HEK293 (cell line): ENCODE measurements at regions not wholly inside any gene's neighbourhood (a gene's known extent, or its start where the extent isn't known, plus 50 kb on each side); places are given as distances from the start of the nearest gene placed in this dataset.

Experiments
- CTCF ChIA-PET: fragments of 350-600 bp; formaldehyde crosslinking; extraction: SDS; loops from one replicate; lab custom pipeline; 2021; ENCODE audit warnings: antibody characterized with exemption; lab: Yijun Ruan, JAX
- POLR2A ChIA-PET: fragments of 300-600 bp; formaldehyde crosslinking; extraction: SDS; loops from one replicate; lab custom pipeline; 2020; ENCODE audit warnings: antibody characterized with exemption, inconsistent platforms; lab: Yijun Ruan, JAX
- H3K27ac ChIP-seq: fragments of 200-500 bp; sonication (Bioruptor generic); 2 replicates; pipeline ENCODE4 v1.5.1; 2014; ENCODE audit warnings: low read depth, low read length, control low read depth, inconsistent platforms; ENCODE audit errors: extremely low read depth
- H3K36me3 ChIP-seq, 2 experiments: fragments of 200-500 bp in 1 of 2; sonication (Bioruptor generic) in 1 of 2; 1 replicate in 1 of 2; 2 replicates in 1 of 2; pipeline ENCODE4 v1.5.1; 2014 to 2017; ENCODE audit warnings: inconsistent platforms in 2 of 2, low read length in 2 of 2; ENCODE audit not compliant: control insufficient read depth in 2 of 2, insufficient read depth in 1 of 2
- H3K4me1 ChIP-seq: fragments of 200-500 bp; sonication (Bioruptor generic); 2 replicates; pipeline ENCODE4 v1.5.1; 2014; ENCODE audit warnings: mild to moderate bottlenecking, low read length, inconsistent platforms; ENCODE audit not compliant: control insufficient read depth, insufficient read depth
- H3K4me3 ChIP-seq: 2 replicates; pipeline ENCODE4 v1.5.1; 2011; ENCODE audit warnings: low read depth, mild to moderate bottlenecking, control low read depth, low read length, moderate library complexity
- H3K9me3 ChIP-seq: fragments of 200-500 bp; sonication (Bioruptor generic); 2 replicates; pipeline ENCODE4 v1.5.1; 2014; ENCODE audit warnings: low read depth, low read length, inconsistent platforms; ENCODE audit not compliant: control insufficient read depth, insufficient read depth
- EGR2 ChIP-seq: fragments of 450-650 bp; formaldehyde crosslinking; IDR thresholded peaks from 2 replicates; pipeline ENCODE4 v1.5.1; 2016; ENCODE audit warnings: low read depth, missing biosample characterization, missing genetic modification characterization
- FEZF1 ChIP-seq: fragments of 450-650 bp; formaldehyde crosslinking; IDR thresholded peaks from 2 replicates; pipeline ENCODE4 v1.5.1; 2016; ENCODE audit warnings: missing biosample characterization, missing genetic modification characterization
- KLF1 ChIP-seq: fragments of 450-650 bp; formaldehyde crosslinking; IDR thresholded peaks from 2 replicates; pipeline ENCODE4 v1.5.1; 2016; ENCODE audit warnings: missing biosample characterization, missing genetic modification characterization
- KLF7 ChIP-seq: fragments of 450-650 bp; formaldehyde crosslinking; IDR thresholded peaks from 2 replicates; pipeline ENCODE4 v1.5.1; 2016; ENCODE audit warnings: missing biosample characterization, missing genetic modification characterization, borderline replicate concordance
- KLF9 ChIP-seq: fragments of 450-650 bp; formaldehyde crosslinking; IDR thresholded peaks from 2 replicates; pipeline ENCODE4 v1.5.1; 2016; ENCODE audit warnings: missing biosample characterization, missing genetic modification characterization, low read depth
- SCRT1 ChIP-seq: fragments of 450-650 bp; formaldehyde crosslinking; IDR thresholded peaks from 2 replicates; pipeline ENCODE4 v1.5.1; 2016; ENCODE audit warnings: missing biosample characterization, missing genetic modification characterization, borderline replicate concordance
- SETDB1 ChIP-seq: IDR thresholded peaks from one replicate; pipeline ENCODE4 v1.6.1; 2017; ENCODE audit warnings: mild to moderate bottlenecking, low read length, moderate library complexity, mixed read lengths; ENCODE audit not compliant: insufficient read length
- TCF7L2 ChIP-seq: IDR thresholded peaks from 2 replicates; pipeline ENCODE4 v1.6.1; 2011; ENCODE audit warnings: low read depth, mild to moderate bottlenecking, inconsistent platforms, low read length, moderate library complexity, borderline replicate concordance
- ZNF10 ChIP-seq: fragments of 450-650 bp; formaldehyde crosslinking; IDR thresholded peaks from 2 replicates; pipeline ENCODE4 v1.5.1; 2017; ENCODE audit warnings: missing biosample characterization, missing genetic modification characterization
- ZNF16 ChIP-seq: fragments of 450-650 bp; formaldehyde crosslinking; IDR thresholded peaks from 2 replicates; pipeline ENCODE4 v1.5.1; 2016; ENCODE audit warnings: low read depth, missing biosample characterization, missing genetic modification characterization
- ZNF2 ChIP-seq: fragments of 450-650 bp; formaldehyde crosslinking; IDR thresholded peaks from 2 replicates; pipeline ENCODE4 v1.5.1; 2016; ENCODE audit warnings: missing biosample characterization, missing genetic modification characterization
- ZNF239 ChIP-seq: fragments of 450-650 bp; formaldehyde crosslinking; IDR thresholded peaks from 2 replicates; pipeline ENCODE4 v1.5.1; 2016; ENCODE audit warnings: missing biosample characterization, missing genetic modification characterization
- ZNF248 ChIP-seq: fragments of 450-650 bp; formaldehyde crosslinking; IDR thresholded peaks from 2 replicates; pipeline ENCODE4 v1.5.1; 2017; ENCODE audit warnings: missing biosample characterization, missing genetic modification characterization
- ZNF37A ChIP-seq: fragments of 450-650 bp; IDR thresholded peaks from 2 replicates; pipeline ENCODE4 v1.5.1; 2018; ENCODE audit warnings: missing biosample characterization, missing genetic modification characterization
- ZNF394 ChIP-seq: fragments of 450-650 bp; formaldehyde crosslinking; IDR thresholded peaks from 2 replicates; pipeline ENCODE4 v1.5.1; 2016; ENCODE audit warnings: missing biosample characterization, missing genetic modification characterization, mild to moderate bottlenecking, moderate library complexity, borderline replicate concordance
- ZNF488 ChIP-seq: fragments of 450-650 bp; formaldehyde crosslinking; IDR thresholded peaks from 2 replicates; pipeline ENCODE4 v1.5.1; 2016; ENCODE audit warnings: missing biosample characterization, missing genetic modification characterization
- ZNF549 ChIP-seq: fragments of 450-650 bp; IDR thresholded peaks from 2 replicates; pipeline ENCODE4 v1.5.1; 2018; ENCODE audit warnings: missing biosample characterization, missing genetic modification characterization, mild to moderate bottlenecking, inconsistent platforms, moderate library complexity
- ZNF561 ChIP-seq: fragments of 450-650 bp; IDR thresholded peaks from 2 replicates; pipeline ENCODE4 v1.5.1; 2018; ENCODE audit warnings: missing biosample characterization, missing genetic modification characterization, borderline replicate concordance
- ZNF776 ChIP-seq: fragments of 450-650 bp; formaldehyde crosslinking; IDR thresholded peaks from 2 replicates; pipeline ENCODE4 v1.5.0; 2017; ENCODE audit warnings: missing biosample characterization, missing genetic modification characterization, borderline replicate concordance
- ZSCAN30 ChIP-seq: fragments of 450-650 bp; IDR thresholded peaks from 2 replicates; pipeline ENCODE4 v1.5.1; 2018; ENCODE audit warnings: missing biosample characterization, mild to moderate bottlenecking, missing genetic modification characterization, moderate library complexity
- TF ChIP-seq, protein P1 (sequence below): fragments of 450-650 bp; formaldehyde crosslinking; IDR thresholded peaks from 2 replicates; pipeline ENCODE4 v1.5.1; 2016; ENCODE audit warnings: missing biosample characterization, missing genetic modification characterization

DNA sequence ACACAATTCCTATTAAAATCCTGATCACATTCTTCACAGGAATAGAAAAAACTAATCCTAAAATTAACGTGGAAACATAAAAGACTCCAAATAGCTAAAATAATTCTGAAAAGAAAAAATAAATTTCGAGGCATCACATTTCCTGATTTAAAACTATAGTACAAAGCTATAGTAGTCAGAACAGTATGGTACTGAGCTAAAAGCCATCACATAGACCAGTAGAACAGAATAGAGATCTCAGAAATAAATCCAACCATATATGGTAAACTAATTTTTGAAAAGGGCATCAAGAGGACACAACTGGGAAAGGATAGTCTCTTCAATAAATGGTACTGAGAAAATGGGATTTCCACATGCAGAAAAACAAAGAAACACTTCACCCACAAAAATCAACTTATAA, 125.2 kb upstream of the DAAM1 start (continued):
- TF ChIP-seq ZNF776 (tag by site-specific recombination) (no peak), TCF7L2 (no peak)

DNA sequence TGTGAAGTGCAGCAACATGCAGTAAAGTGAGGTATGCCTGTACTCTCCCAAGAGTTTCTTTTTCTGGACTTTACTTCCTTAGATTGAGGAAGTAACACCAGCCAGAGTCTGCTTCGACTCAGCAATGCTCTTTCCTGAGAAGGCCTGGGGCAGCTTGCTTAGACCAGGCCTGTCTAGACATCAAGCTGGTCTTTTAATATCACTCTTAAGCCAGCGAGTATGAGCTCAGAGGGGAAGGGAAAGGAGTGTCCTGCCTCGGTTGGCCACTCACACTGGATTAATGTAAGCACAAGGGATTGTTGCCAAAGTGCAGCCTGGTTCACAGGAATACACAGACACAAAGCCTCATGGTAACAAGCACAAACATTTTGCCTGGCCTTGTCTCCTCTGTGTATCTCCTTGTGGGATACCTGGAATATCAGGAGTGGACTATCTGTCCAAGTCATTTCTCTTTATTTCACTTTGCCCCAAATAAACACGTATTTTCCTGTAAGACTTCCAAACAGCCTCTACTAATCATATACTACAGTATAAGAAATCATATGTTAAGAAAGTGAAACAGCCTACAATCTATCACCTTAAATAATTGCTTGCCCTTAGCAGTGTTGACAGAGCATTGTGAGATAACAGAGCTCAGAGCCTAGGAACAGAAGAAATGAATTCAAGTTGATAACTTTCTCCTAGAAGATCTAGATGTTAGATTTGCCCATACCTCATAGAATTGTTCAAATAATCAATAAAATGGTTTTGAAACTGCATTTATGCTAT, 121.2 kb upstream of the DAAM1 start:
- no peaks in the 10 kb centered on the region for H3K9me3 ChIP-seq
- TF ChIP-seq ZNF394 (tag by site-specific recombination) (no peak), ZNF16 (tag by site-specific recombination) (no peak), ZNF2 (tag by site-specific recombination) (no peak), ZNF549 (no peak), KLF9 (tag by site-specific recombination) (no peak), KLF1 (tag by site-specific recombination) (no peak), ZNF248 (tag by site-specific recombination) (no peak), ZNF561 (tag by site-specific recombination) (no peak), SCRT1 (tag by site-specific recombination) (no peak), ZNF10 (no peak), FEZF1 (tag by site-specific recombination) (no peak), SETDB1 (no peak), ZSCAN30 (no peak), EGR2 (tag by site-specific recombination) (no peak), ZNF488 (tag by site-specific recombination) (no peak), KLF7 (tag by site-specific recombination) (no peak), ZNF239 (tag by site-specific recombination) (no peak), ZNF37A (tag by site-specific recombination) (no peak)
- TF ChIP-seq, protein P1, sequence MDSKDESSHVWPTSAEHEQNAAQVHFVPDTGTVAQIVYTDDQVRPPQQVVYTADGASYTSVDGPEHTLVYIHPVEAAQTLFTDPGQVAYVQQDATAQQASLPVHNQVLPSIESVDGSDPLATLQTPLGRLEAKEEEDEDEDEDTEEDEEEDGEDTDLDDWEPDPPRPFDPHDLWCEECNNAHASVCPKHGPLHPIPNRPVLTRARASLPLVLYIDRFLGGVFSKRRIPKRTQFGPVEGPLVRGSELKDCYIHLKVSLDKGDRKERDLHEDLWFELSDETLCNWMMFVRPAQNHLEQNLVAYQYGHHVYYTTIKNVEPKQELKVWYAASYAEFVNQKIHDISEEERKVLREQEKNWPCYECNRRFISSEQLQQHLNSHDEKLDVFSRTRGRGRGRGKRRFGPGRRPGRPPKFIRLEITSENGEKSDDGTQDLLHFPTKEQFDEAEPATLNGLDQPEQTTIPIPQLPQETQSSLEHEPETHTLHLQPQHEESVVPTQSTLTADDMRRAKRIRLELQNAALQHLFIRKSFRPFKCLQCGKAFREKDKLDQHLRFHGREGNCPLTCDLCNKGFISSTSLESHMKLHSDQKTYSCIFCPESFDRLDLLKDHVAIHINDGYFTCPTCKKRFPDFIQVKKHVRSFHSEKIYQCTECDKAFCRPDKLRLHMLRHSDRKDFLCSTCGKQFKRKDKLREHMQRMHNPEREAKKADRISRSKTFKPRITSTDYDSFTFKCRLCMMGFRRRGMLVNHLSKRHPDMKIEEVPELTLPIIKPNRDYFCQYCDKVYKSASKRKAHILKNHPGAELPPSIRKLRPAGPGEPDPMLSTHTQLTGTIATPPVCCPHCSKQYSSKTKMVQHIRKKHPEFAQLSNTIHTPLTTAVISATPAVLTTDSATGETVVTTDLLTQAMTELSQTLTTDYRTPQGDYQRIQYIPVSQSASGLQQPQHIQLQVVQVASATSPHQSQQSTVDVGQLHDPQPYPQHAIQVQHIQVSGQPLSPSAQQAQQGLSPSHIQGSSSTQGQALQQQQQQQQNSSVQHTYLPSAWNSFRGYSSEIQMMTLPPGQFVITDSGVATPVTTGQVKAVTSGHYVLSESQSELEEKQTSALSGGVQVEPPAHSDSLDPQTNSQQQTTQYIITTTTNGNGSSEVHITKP (tag by site-specific recombination), result no peak
- no peaks in the 10 kb centered on the region for H3K36me3 ChIP-seq
- POLR2A ChIA-PET, result no interaction called here
- H3K27ac ChIP-seq, result no peak overlapping the region
- no peaks in the 10 kb centered on the region for H3K4me1 ChIP-seq
- CTCF ChIA-PET, result interaction anchor here (1.0 kb wide), 1 partner anchor 12 kb away, joined by 3 read pairs; no protein-coding TSS in a partner anchor
- H3K4me3 ChIP-seq, result no peak overlapping the region
